GM10248 (cell line): ENCODE measurements at regions not wholly inside any gene's neighbourhood (a gene's known extent, or its start where the extent isn't known, plus 50 kb on each side); places are given as distances from the start of the nearest gene placed in this dataset.

Experiments used
- CTCF ChIA-PET: fragments of 300-600 bp; sonication (Branson Sonifier 250); formaldehyde crosslinking; extraction: SDS; loops from one replicate; lab custom pipeline; 2021; ENCODE audit warnings: antibody characterized with exemption; lab: Yijun Ruan, JAX
- POLR2A ChIA-PET: fragments of 350-650 bp; sonication (Branson Sonifier 250); formaldehyde crosslinking; extraction: SDS; loops from one replicate; lab custom pipeline; 2020; ENCODE audit warnings: antibody characterized with exemption; lab: Yijun Ruan, JAX
- DNase-seq: peaks from one replicate; pipeline ENCODE4 v3.0.0; 2012; ENCODE audit errors: extremely low spot score
- CTCF ChIP-seq: IDR thresholded peaks from 2 replicates; pipeline ENCODE4 v1.5.1; 2012; ENCODE audit warnings: mild to moderate bottlenecking, low read depth; ENCODE audit errors: extremely low read depth, missing control alignments, control extremely low read depth

- ChIA-PET POLR2A (interaction anchor here (0.6 kb wide), 1 partner anchor 914 kb away, joined by 6 read pairs; no protein-coding TSS in a partner anchor), CTCF (interaction anchor here (1.1 to 1.5 kb wide), 2 partner anchors 22 to 759 kb away, joined by 3 to 6 read pairs; no protein-coding TSS in a partner anchor)
Observed at GRCh38 chr6:71406865-71407860, 118.6 kb downstream of the OGFRL1 start.

GRCh38 chr6:71408787-71409723, 120.4 kb downstream of the OGFRL1 start:
- no peak for DNase-seq
- ChIA-PET CTCF (interaction anchor here (1.1 to 1.5 kb wide), 2 partner anchors 24 to 761 kb away, joined by 3 to 6 read pairs; no protein-coding TSS in a partner anchor), POLR2A (no interaction called here)
- no peak for TF ChIP-seq CTCF

More at GRCh38 chr6:71406865-71407860, 118.6 kb downstream of the OGFRL1 start:
- DNase-seq: no peak
- no peak for TF ChIP-seq CTCF

- CTCF ChIA-PET: no interaction called here
- no peak for DNase-seq
- POLR2A ChIA-PET: no interaction called here
- TF ChIP-seq CTCF: no peak
Observed at GRCh38 chr6:71410164-71410566, 121.6 kb downstream of the OGFRL1 start.

GRCh38 chr6:71410681-71411080, 122.1 kb downstream of the OGFRL1 start:
- DNase-seq: no peak
- CTCF ChIA-PET: interaction anchor here (0.8 to 1.1 kb wide), 2 partner anchors 23 to 26 kb away, joined by 3 read pairs; no protein-coding TSS in a partner anchor
- no peak for TF ChIP-seq CTCF
- POLR2A ChIA-PET: no interaction called here

GRCh38 chr6:71411882-71412281, 123.3 kb downstream of the OGFRL1 start:
- no peak for DNase-seq
- ChIA-PET CTCF (interaction anchor here (0.8 to 1.5 kb wide), 5 partner anchors 11 to 99 kb away, joined by 3 read pairs; no protein-coding TSS in a partner anchor), POLR2A (no interaction called here)
- TF ChIP-seq CTCF: no peak

GRCh38 chr6:71412559-71413140, 124.0 kb downstream of the OGFRL1 start:
- ChIA-PET POLR2A (no interaction called here), CTCF (interaction anchor here (0.8 to 1.5 kb wide), 4 partner anchors 12 to 98 kb away, joined by 3 read pairs; no protein-coding TSS in a partner anchor)
- DNase-seq: no peak
- no peak for TF ChIP-seq CTCF
